Femur (tissue), 1 donor: ENCODE measurements at regions not wholly inside any gene's neighbourhood (a gene's known extent, or its start where the extent isn't known, plus 50 kb on each side); places are given as distances from the start of the nearest gene placed in this dataset.

Experiments
- DNase-seq: peaks from one replicate; pipeline ENCODE4 v3.0.0-alpha.2; 2017

- DNase-seq: no peak
These were observed 138.4 kb upstream of the SPDL1 start for GRCh38 chr5:169445191-169445590.

- no peak for DNase-seq
These were observed 140.4 kb upstream of the SPDL1 start for GRCh38 chr5:169442913-169443784.

- no peak for DNase-seq
These were observed 141.1 kb upstream of the SPDL1 start for GRCh38 chr5:169442403-169442874.

GRCh38 chr5:169440107-169440705, 139.3 kb upstream of the SLIT3 start:
- no peak for DNase-seq

GRCh38 chr5:169439362-169439761, 138.4 kb upstream of the SLIT3 start:
- no peak for DNase-seq

GRCh38 chr5:169435506-169436229, 134.7 kb upstream of the SLIT3 start:
- DNase-seq: no peak

GRCh38 chr5:169433221-169433651, 132.3 kb upstream of the SLIT3 start:
- DNase-seq: no peak

- DNase-seq: no peak
These were observed 130.4 kb upstream of the SLIT3 start for GRCh38 chr5:169431386-169431785.

- DNase-seq: no peak
These were observed 129.7 kb upstream of the SLIT3 start for GRCh38 chr5:169430671-169431070.

- no peak for DNase-seq
These were observed 128.1 kb upstream of the SLIT3 start for GRCh38 chr5:169429044-169429443.

GRCh38 chr5:169426784-169427183, 125.8 kb upstream of the SLIT3 start:
- DNase-seq: no peak

GRCh38 chr5:169424670-169425378, 123.9 kb upstream of the SLIT3 start:
- no peak for DNase-seq

GRCh38 chr5:169424279-169424655, 123.3 kb upstream of the SLIT3 start:
- DNase-seq: no peak

GRCh38 chr5:169423580-169424278, 122.8 kb upstream of the SLIT3 start:
- DNase-seq: no peak

GRCh38 chr5:169422087-169422486, 121.1 kb upstream of the SLIT3 start:
- DNase-seq: no peak

- no peak for DNase-seq
These were observed 120.7 kb upstream of the SLIT3 start for GRCh38 chr5:169421677-169422076.

- no peak for DNase-seq
These were observed 116.7 kb upstream of the SLIT3 start for GRCh38 chr5:169417676-169418075.

- DNase-seq: peak; percentile 85
These were observed 115.8 kb upstream of the SLIT3 start for GRCh38 chr5:169416583-169417196.

GRCh38 chr5:169415948-169416347, 115.0 kb upstream of the SLIT3 start:
- no peak for DNase-seq

- no peak for DNase-seq
These were observed 114.4 kb upstream of the SLIT3 start for GRCh38 chr5:169415371-169415770.

- DNase-seq: no peak
These were observed 112.5 kb upstream of the SLIT3 start for GRCh38 chr5:169413416-169413815.

- DNase-seq: no peak
These were observed 111.9 kb upstream of the SLIT3 start for GRCh38 chr5:169412831-169413230.
